BJ (cell line): ENCODE measurements at regions not wholly inside any gene's neighbourhood (a gene's known extent, or its start where the extent isn't known, plus 50 kb on each side); places are given as distances from the start of the nearest gene placed in this dataset.
A peak's percentile ranks its signal among the peaks of the same experiment; 100 is the strongest.

Experiments
- CTCF ChIA-PET: fragments of 350-600 bp; formaldehyde crosslinking; extraction: SDS; loops from one replicate; lab custom pipeline; 2021; ENCODE audit warnings: antibody characterized with exemption, inconsistent platforms; lab: Yijun Ruan, JAX
- POLR2A ChIA-PET: fragments of 300-600 bp; sonication (Branson Sonifier 250); formaldehyde crosslinking; extraction: SDS; loops from one replicate; lab custom pipeline; 2021; ENCODE audit warnings: antibody characterized with exemption; lab: Charles Lee
- DNase-seq: peaks from one replicate; pipeline ENCODE4 v3.0.0-alpha.2; 2011; ENCODE audit warnings: low read depth
- H3K27me3 ChIP-seq: 2 replicates; pipeline ENCODE4 v1.6.0; 2011; ENCODE audit warnings: low read length; ENCODE audit not compliant: control insufficient read depth, insufficient read depth
- H3K36me3 ChIP-seq: 2 replicates; pipeline ENCODE4 v1.5.1; 2011; ENCODE audit warnings: low read length; ENCODE audit not compliant: control insufficient read depth, insufficient read depth
- H3K4me3 ChIP-seq: 2 replicates; pipeline ENCODE4 v1.5.1; 2011; ENCODE audit warnings: low read depth, mild to moderate bottlenecking, control low read depth, low read length
- CTCF ChIP-seq: IDR thresholded peaks from 2 replicates; pipeline ENCODE4 v1.5.1; 2011; ENCODE audit warnings: low read depth, mild to moderate bottlenecking, control low read depth, inconsistent platforms, low read length, moderate library complexity; ENCODE audit not compliant: insufficient read depth

GRCh38 chr1:25150985-25151495 is 81.3 kb downstream of the SYF2 start:
- TF ChIP-seq CTCF: no peak
- ChIA-PET CTCF (interaction anchor here (0.6 to 0.7 kb wide), 2 partner anchors 21 to 219 kb away, joined by 3 read pairs; no protein-coding TSS in a partner anchor), POLR2A (interaction anchor here (0.6 kb wide), 1 partner anchor 1465 kb away, joined by 9 read pairs; no protein-coding TSS in a partner anchor)
- H3K36me3 ChIP-seq: no peaks in the 10 kb centered on the region
- no peak for DNase-seq
- peaks cover 15% of the 10 kb centered on the region for H3K27me3 ChIP-seq
- H3K4me3 ChIP-seq: no peak overlapping the region

DNA sequence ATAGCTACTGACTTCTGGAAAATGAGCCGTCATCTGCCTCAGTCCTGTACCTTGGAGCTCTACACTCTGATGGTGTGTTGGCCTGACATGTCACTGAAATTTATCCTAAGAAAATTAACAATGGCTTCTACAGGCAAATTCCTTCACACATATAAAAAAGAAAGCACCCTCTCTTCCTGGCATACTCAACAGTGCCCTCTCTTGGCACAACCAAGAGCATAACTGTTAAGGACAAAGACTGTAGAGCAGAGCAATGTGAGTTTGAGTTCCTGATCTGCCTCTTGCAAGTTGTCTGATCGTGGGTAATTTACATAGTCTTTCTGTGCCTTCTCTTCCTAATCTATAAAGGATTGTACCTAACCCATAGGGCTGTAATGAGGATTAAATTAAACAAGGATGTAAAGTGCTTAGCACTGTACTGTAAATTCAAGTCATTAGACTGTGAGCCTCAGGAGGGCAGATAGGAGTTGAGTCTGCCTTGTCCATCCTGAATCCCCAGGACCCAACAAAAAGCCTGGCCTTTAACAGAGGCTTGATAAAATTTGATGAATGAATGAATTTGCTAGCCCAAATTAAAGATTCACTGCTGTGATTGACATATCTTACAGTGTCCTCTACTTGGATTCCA is 83.5 kb downstream of the SYF2 start:
- peaks cover 12% of the 10 kb centered on the region for H3K27me3 ChIP-seq
- ChIA-PET POLR2A (no interaction called here), CTCF (interaction anchor here (0.7 to 1.0 kb wide), 3 partner anchors 10 to 18 kb away, joined by 3 read pairs; no protein-coding TSS in a partner anchor)
- peak; percentile 25; the same call in 1 of the 2 replicates for TF ChIP-seq CTCF
- H3K4me3 ChIP-seq: no peak overlapping the region
- no peak for DNase-seq
- no peaks in the 10 kb centered on the region for H3K36me3 ChIP-seq

DNA sequence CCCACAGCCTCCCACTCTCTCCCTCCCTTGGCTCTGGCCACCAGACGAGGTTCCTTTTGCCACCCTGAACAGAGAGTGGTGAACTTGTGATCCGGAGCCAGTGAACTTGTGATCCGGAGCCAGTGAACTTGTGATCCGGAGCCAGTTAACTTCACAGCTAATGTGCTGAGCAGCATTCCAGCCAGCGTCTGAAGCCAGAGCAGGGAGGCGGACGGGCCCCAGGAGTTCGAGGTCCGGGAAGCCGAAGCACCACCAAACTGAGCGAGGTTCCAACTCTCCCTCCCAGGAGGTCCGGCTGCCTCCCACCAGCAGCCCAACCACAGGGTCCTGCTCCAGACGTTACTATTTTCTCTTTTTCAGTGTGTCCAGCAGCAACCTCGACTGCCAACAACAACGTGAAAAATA is 85.8 kb downstream of the SYF2 start:
- ChIA-PET POLR2A (no interaction called here), CTCF (interaction anchor here (0.6 kb wide), 1 partner anchor 172 kb away, joined by 3 read pairs; no protein-coding TSS in a partner anchor)
- Histone ChIP-seq H3K36me3 (no peaks in the 10 kb centered on the region), H3K27me3 (peaks cover 11% of the 10 kb centered on the region), H3K4me3 (no peak overlapping the region)
- no peak for TF ChIP-seq CTCF
- no peak for DNase-seq

GRCh38 chr1:25145775-25146393 is 86.4 kb downstream of the SYF2 start:
- Histone ChIP-seq H3K4me3 (no peak overlapping the region), H3K36me3 (no peaks in the 10 kb centered on the region), H3K27me3 (peaks cover 12% of the 10 kb centered on the region)
- ChIA-PET CTCF (interaction anchor here (0.6 to 1.2 kb wide), 3 partner anchors 171 to 298 kb away, joined by 3 to 4 read pairs (median 3); no protein-coding TSS in a partner anchor), POLR2A (no interaction called here)
- DNase-seq: no peak
- no peak for TF ChIP-seq CTCF
